Stomach (tissue), 8 donors: ENCODE measurements at regions not wholly inside any gene's neighbourhood (a gene's known extent, or its start where the extent isn't known, plus 50 kb on each side); places are given as distances from the start of the nearest gene placed in this dataset.

Experiments used
- DNase-seq, 2 donors: peaks; one replicate each; pipeline versions ENCODE4 v3.0.0 to v3.0.0-alpha.2; 2013 to 2019
- H3K27ac ChIP-seq, 5 donors: fragments of 200-600 bp in 4 of 5; sonication (generic) in 4 of 5; one replicate each; pipeline ENCODE4 v1.5.1; 2013 to 2019; ENCODE audit warnings: mild to moderate bottlenecking in 1 of 5, moderate library complexity in 1 of 5
- H3K27me3 ChIP-seq, 3 donors: fragments of 200-600 bp; sonication (generic); one replicate each; pipeline ENCODE4 v1.5.1; 2017 to 2019; ENCODE audit warnings: mixed run types in 1 of 3
- H3K36me3 ChIP-seq, 4 donors: fragments of 200-600 bp; sonication (generic); 1 replicate in 3 of 4; 2 replicates in 1 of 4; pipeline ENCODE4 v1.5.1; 2016 to 2019
- H3K4me1 ChIP-seq, 4 donors: fragments of 200-600 bp; sonication (generic); one replicate each; pipeline ENCODE4 v1.5.1; 2016 to 2019
- H3K4me3 ChIP-seq, 4 donors: fragments of 200-600 bp; sonication (generic) in 3 of 4; one replicate each; pipeline ENCODE4 v1.5.1; 2016 to 2019; ENCODE audit warnings: mild to moderate bottlenecking in 1 of 4
- H3K9me3 ChIP-seq, 4 donors: fragments of 200-600 bp; sonication (generic); one replicate each; pipeline ENCODE4 v1.5.1; 2016 to 2019
- EP300 ChIP-seq: sonication (generic); formaldehyde crosslinking; IDR thresholded peaks from one replicate; pipeline ENCODE4 v1.6.1; 2017; ENCODE audit warnings: antibody characterized with exemption
- POLR2A ChIP-seq, 4 donors: fragments of 450-650 bp; IDR thresholded peaks; one replicate each; pipeline ENCODE4 v1.6.1; 2016; ENCODE audit warnings: antibody characterized with exemption in 4 of 4, control low read depth in 2 of 4, mild to moderate bottlenecking in 1 of 4, moderate library complexity in 1 of 4
- POLR2AphosphoS5 ChIP-seq, 3 donors: sonication (generic); formaldehyde crosslinking; IDR thresholded peaks; one replicate each; pipeline ENCODE4 v1.6.1; 2016; ENCODE audit warnings: antibody characterized with exemption in 3 of 3
- WGBS, 5 donors: extraction: QIAGEN DNeasy Blood & Tissue Kit in 3 of 5; methylation state at CpG; one replicate each; pipeline versions ENCODE4 v1.1.5 to v1.1.7; 2013 to 2018; 5-methylcytosine and 5-hydroxymethylcytosine counted together
- intact Hi-C: fragments of 100-400 bp; cut with DNase I; formaldehyde crosslinking; loops from one replicate; pipeline ENCODE4 v1.15.1; 2023; ENCODE audit warnings: low total_unique reads
- TF ChIP-seq, protein P1 (sequence below), 7 experiments: fragments of 450-650 bp in 4 of 7; fragments of 200-600 bp in 3 of 7; sonication (generic) in 3 of 7; IDR thresholded peaks; one replicate each; pipeline ENCODE4 v1.5.1; 2016 to 2019; ENCODE audit warnings: antibody characterized with exemption in 7 of 7, control low read depth in 2 of 7, mild to moderate bottlenecking in 1 of 7
- donor health status: healthy with polysubstance abuse.
- donor health status: Bipolar disorder and iron deficiency.
- donor health status: healthy.

DNA sequence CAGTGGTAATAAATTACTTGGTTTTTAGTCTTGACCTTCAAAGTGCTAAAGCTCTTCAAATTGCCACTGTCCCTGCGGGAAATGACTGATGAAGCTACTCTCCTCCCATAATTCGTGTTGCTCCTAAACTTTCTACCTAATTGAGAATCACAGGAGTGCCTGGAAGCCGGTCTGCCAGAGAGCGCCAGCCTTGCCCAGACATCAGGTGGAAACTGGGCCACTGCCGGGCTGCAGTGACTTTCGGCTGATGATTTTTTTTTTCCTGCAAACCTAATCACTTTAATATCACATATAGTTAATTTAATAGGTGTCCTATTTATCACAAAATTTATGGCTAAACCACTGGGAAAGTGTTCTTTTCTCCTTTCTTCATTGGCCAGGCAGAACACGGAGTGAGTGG is 59.6 kb upstream of the UBE3C start:
- 66 to 82% (median 80%) methylated on average over 7 of the region's 7 CpGs for WGBS, 5 donors
- H3K36me3 ChIP-seq: no peaks in the 10 kb centered on the region
- no peak for DNase-seq
- TF ChIP-seq POLR2A (IDR thresholded peaks at IDR 0.05) (no peak), POLR2AphosphoS5 (IDR thresholded peaks at IDR 0.05) (no peak), EP300 (no peak)
- TF ChIP-seq, protein P1, sequence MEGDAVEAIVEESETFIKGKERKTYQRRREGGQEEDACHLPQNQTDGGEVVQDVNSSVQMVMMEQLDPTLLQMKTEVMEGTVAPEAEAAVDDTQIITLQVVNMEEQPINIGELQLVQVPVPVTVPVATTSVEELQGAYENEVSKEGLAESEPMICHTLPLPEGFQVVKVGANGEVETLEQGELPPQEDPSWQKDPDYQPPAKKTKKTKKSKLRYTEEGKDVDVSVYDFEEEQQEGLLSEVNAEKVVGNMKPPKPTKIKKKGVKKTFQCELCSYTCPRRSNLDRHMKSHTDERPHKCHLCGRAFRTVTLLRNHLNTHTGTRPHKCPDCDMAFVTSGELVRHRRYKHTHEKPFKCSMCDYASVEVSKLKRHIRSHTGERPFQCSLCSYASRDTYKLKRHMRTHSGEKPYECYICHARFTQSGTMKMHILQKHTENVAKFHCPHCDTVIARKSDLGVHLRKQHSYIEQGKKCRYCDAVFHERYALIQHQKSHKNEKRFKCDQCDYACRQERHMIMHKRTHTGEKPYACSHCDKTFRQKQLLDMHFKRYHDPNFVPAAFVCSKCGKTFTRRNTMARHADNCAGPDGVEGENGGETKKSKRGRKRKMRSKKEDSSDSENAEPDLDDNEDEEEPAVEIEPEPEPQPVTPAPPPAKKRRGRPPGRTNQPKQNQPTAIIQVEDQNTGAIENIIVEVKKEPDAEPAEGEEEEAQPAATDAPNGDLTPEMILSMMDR (IDR thresholded peaks at IDR 0.05): no peak
- H3K27ac ChIP-seq: no peak overlapping the region
- H3K4me3 ChIP-seq: no peak overlapping the region
- peaks cover 6 to 29% (median 22%) of the 10 kb centered on the region in 4 donors for H3K9me3 ChIP-seq
- H3K27me3 ChIP-seq: peaks cover 0 to 76% (median 29%) of the 10 kb centered on the region in 3 donors
- intact Hi-C loops: no loop called here
- H3K4me1 ChIP-seq: peaks cover 0 to 10% (median 0%) of the 10 kb centered on the region in 4 donors

DNA sequence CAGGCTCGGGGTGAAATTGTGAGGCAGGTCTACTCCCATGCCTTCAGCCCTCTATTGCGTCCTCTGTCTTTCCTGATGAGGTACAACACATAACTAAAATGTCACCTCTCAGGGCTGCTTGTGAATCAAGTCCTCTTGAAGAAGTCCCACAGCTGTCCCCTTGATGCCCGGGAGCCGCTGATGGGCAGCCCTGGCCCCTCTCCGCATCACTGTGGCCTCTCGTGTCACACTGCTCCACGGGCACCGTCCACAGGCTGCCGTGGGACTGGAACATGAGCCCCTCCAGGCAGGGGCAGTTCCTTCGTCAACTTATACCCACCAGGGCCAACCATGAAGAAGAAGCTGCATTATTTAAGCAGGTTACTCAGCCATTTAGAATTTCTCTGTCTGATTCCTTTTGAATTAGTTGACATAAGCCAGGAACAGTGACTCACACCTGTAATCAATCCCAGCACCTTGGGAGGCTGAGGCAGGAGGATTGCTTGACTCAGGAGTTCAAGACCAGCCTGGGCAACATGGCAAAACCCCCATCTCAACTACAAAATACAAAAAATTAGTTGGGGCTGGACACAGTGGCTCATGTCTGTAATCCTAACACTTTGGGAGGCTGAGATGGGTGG is 58.5 kb upstream of the UBE3C start:
- H3K4me1 ChIP-seq: peaks cover 0 to 10% (median 0%) of the 10 kb centered on the region in 4 donors
- TF ChIP-seq, protein P1 (IDR thresholded peaks at IDR 0.05): no peak
- no peak for TF ChIP-seq POLR2AphosphoS5 (IDR thresholded peaks at IDR 0.05)
- TF ChIP-seq EP300: no peak
- TF ChIP-seq POLR2A (IDR thresholded peaks at IDR 0.05): no peak
- DNase-seq: no peak
- peaks cover 0 to 70% (median 29%) of the 10 kb centered on the region in 3 donors for H3K27me3 ChIP-seq
- H3K36me3 ChIP-seq: no peaks in the 10 kb centered on the region
- no peak overlapping the region for H3K27ac ChIP-seq
- 89 to 97% (median 93%) methylated on average over 8 to 10 of the region's 10 CpGs for WGBS, 5 donors
- H3K9me3 ChIP-seq: peaks cover 13 to 40% (median 33%) of the 10 kb centered on the region in 4 donors
- no peak overlapping the region for H3K4me3 ChIP-seq
- intact Hi-C loops: no loop called here

DNA sequence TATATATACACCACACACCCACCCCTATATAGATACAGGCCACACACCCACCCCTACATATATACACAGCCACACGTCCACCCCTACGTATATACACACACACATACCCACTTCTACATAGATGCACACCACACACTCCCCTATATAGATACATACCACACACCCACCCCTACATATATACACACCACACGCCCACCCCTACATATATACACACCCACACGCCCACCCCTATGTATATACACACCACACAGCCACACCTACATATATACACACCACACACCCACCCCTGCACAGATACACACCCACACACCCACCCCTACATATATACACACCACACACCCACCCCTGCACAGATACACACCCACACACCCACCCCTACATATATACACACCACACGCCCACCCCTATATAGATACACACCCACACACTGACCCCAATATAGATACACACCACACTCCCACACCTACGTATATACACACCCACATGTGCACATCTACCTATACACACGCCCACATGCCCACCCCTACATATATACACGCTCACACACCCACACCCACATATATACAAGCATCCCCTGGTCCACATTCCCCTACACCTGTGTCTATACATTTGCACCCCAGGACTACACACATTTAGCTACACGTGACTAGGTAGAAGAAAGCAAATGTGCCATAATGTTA is 52.1 kb upstream of the UBE3C start:
- intact Hi-C loops: no loop called here
- no peak for DNase-seq
- TF ChIP-seq EP300 (no peak), POLR2AphosphoS5 (IDR thresholded peaks at IDR 0.05) (no peak), POLR2A (IDR thresholded peaks at IDR 0.05) (no peak)
- TF ChIP-seq, protein P1 (IDR thresholded peaks at IDR 0.05): no peak
- peaks cover 0 to 39% (median 4%) of the 10 kb centered on the region in 3 donors for H3K27me3 ChIP-seq
- H3K9me3 ChIP-seq: peaks cover 13 to 44% (median 35%) of the 10 kb centered on the region in 4 donors
- no peaks in the 10 kb centered on the region for H3K36me3 ChIP-seq
- H3K27ac ChIP-seq: no peak overlapping the region
- 70 to 86% (median 80%) methylated on average over 9 of the region's 9 CpGs for WGBS, 5 donors
- H3K4me3 ChIP-seq: no peak overlapping the region
- H3K4me1 ChIP-seq: no peaks in the 10 kb centered on the region

DNA sequence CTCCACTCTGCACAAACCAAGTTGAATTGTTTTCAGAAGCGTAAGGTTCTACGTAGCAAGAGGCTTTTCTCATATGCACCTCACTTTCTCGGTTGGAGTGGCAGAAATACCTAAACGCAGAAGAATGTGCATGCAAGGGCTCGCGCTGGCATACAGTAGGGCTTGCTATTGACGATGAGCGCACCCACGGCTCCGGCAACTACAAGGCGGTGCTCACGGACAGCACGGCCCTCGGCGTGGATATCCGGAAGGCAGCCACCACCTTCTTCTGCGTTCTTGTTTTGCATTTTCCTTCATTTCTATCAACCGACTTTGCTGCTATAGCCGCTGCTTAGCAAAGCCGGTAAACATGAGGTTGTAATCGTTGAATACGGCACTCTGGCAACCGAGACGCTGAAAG is 51.1 kb upstream of the UBE3C start:
- H3K36me3 ChIP-seq: no peaks in the 10 kb centered on the region
- no peak overlapping the region for H3K4me3 ChIP-seq
- DNase-seq: no peak
- TF ChIP-seq EP300 (no peak), POLR2AphosphoS5 (IDR thresholded peaks at IDR 0.05) (no peak), POLR2A (IDR thresholded peaks at IDR 0.05) (no peak)
- TF ChIP-seq, protein P1 (IDR thresholded peaks at IDR 0.05): no peak
- no peak overlapping the region for H3K27ac ChIP-seq
- peaks cover 0 to 36% (median 4%) of the 10 kb centered on the region in 3 donors for H3K27me3 ChIP-seq
- intact Hi-C loops: no loop called here
- no peaks in the 10 kb centered on the region for H3K4me1 ChIP-seq
- peaks cover 13 to 35% (median 28%) of the 10 kb centered on the region in 4 donors for H3K9me3 ChIP-seq
- 86 to 93% (median 90%) methylated on average over 24 of the region's 24 CpGs for WGBS, 5 donors
